ENCODE measurements at regions not wholly inside any gene's neighbourhood (a gene's known extent, or its start where the extent isn't known, plus 50 kb on each side); places are given as distances from the start of the nearest gene placed in this dataset.

- TF ChIP-seq CTCF (IDR thresholded peaks at IDR 0.05; ENCODE audit: low read length, missing control alignments): no peak
- no peak for DNase-seq (ENCODE audit: low read depth)
- H3K4me3 ChIP-seq (replicated peaks; ENCODE audit: low read depth, low read length): no peak overlapping the region
Measured at GRCh38 chr4:177879851-177880250, 437.6 kb upstream of the AGA start.

- DNase-seq (ENCODE audit: low read depth): no peak
- no peak overlapping the region for H3K4me3 ChIP-seq (replicated peaks; ENCODE audit: low read depth, low read length)
- no peak for TF ChIP-seq CTCF (IDR thresholded peaks at IDR 0.05; ENCODE audit: low read length, missing control alignments)
Measured at GRCh38 chr4:177895136-177895535, 452.9 kb upstream of the AGA start.

GRCh38 chr4:177901786-177902185 lies 459.5 kb upstream of the AGA start:
- DNase-seq (ENCODE audit: low read depth): no peak
- TF ChIP-seq CTCF (IDR thresholded peaks at IDR 0.05; ENCODE audit: low read length, missing control alignments): no peak
- no peak overlapping the region for H3K4me3 ChIP-seq (replicated peaks; ENCODE audit: low read depth, low read length)

GRCh38 chr4:177902386-177902785 lies 460.1 kb upstream of the AGA start:
- no peak for TF ChIP-seq CTCF (IDR thresholded peaks at IDR 0.05; ENCODE audit: low read length, missing control alignments)
- no peak for DNase-seq (ENCODE audit: low read depth)
- H3K4me3 ChIP-seq (replicated peaks; ENCODE audit: low read depth, low read length): no peak overlapping the region

- DNase-seq (ENCODE audit: low read depth): no peak
- H3K4me3 ChIP-seq (replicated peaks; ENCODE audit: low read depth, low read length): no peak overlapping the region
- no peak for TF ChIP-seq CTCF (IDR thresholded peaks at IDR 0.05; ENCODE audit: low read length, missing control alignments)
Measured at GRCh38 chr4:177907736-177908424, 465.6 kb upstream of the AGA start.

GRCh38 chr4:177921715-177922114 lies 479.5 kb upstream of the AGA start:
- no peak for DNase-seq (ENCODE audit: low read depth)
- H3K4me3 ChIP-seq (replicated peaks; ENCODE audit: low read depth, low read length): no peak overlapping the region
- TF ChIP-seq CTCF (IDR thresholded peaks at IDR 0.05; ENCODE audit: low read length, missing control alignments): no peak

- H3K4me3 ChIP-seq (replicated peaks; ENCODE audit: low read depth, low read length): no peak overlapping the region
- no peak for DNase-seq (ENCODE audit: low read depth)
- TF ChIP-seq CTCF (IDR thresholded peaks at IDR 0.05; ENCODE audit: low read length, missing control alignments): no peak
Measured at GRCh38 chr4:177923888-177924287, 481.7 kb upstream of the AGA start.
